HG03095 (cell line): ENCODE measurements at regions not wholly inside any gene's neighbourhood (a gene's known extent, or its start where the extent isn't known, plus 50 kb on each side); places are given as distances from the start of the nearest gene placed in this dataset.
"Not testable (repeated sequence)": the region's sequence is repeated elsewhere in the genome, so short reads cannot be mapped to it uniquely, and the experiment has no call there.

Source experiments
- ATAC-seq: cut with Tn5 transposase; IDR thresholded peaks from one replicate; pipeline ENCODE4 v1.9.1; 2021; ENCODE audit warnings: moderate library complexity; ENCODE audit not compliant: unreplicated experiment

DNA sequence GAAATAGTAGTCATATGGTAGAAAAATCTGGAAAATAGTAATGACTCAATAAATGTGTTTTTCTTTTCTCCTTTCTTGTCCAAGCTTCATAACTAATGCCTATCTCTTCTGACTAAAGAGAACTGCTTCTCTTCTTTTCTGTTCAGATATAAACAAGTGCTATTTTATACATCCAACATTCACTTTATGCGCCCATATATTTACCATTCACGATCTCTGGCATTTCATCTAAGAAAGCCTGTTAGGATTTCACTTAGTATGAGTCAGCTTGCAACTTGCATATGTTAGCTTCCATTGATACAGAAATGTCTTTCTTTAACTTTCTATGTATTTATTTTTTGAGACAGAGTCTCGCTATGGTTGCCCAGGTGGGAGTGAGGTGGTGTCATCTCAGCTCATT, 224.9 kb downstream of the VAPA start:
- ATAC-seq = no peak

DNA sequence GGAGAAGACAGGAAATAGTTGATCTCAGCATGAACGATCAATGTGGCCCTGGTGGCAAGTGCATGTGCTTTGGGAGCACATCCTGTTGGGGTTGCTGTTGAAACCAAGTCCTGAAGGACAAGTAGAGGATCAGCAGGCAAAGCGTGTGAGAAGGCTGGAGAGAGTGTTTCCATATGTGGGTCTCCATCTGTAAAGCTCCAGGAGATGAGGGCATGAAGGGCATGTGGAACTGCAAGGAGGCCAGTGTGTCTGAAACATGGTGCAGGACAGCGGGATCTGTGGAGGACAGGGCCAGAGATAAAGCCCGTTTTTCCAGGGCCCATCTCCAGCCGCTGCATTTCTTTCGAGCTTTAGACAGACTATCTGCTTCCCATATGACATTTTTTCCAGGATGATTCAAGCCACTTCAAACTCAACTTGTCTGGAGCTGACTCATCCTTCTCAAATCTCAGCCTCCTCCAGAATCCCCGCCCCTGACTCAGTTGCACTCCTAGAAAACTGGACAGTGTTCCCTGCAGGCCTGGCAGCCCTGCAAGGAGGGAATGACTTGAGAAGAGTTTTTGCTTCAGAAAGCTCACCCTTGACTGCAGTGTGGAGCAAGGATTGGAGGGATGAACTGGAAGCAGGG, 226.1 kb downstream of the VAPA start:
- no peak for ATAC-seq

DNA sequence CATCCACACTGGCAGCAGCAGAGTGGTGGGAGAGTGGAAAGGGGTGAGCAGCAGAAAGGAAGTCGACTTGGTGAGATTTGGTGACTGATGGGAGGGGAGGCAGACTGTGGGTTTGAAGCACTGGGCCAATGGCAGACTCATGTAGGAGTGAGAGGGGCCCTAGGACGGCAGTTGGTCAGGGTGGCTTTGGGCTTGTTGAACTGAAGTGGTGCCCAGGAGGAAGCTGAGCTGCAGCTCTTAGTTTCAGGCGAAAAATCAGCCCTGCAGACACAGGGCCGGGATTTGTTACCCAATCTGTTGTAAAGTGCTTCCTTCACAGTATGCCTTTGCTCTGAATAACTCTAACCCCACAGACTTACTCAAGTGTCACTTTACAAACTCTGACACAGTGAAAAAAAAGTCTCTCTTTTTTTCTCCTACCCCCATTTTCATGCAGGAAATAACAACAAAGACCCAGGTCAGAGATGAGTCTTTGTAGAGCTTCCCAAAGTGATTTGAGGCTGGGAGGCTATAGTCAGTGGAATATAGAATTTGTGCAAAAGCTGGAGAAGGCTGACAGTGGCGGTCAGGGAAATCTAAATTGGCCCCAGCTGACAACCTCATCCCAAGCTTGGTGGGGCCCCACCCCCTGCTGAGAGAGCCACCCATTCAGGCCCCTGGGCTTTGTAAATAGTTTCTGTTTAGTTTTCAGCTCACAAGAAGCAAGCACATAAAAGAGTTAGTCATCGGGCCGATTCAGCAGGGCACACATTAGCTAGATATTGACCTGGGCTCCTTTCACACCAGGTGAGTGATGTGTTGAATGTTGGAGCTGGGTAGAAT, 226.9 kb downstream of the VAPA start:
- ATAC-seq = no peak

DNA sequence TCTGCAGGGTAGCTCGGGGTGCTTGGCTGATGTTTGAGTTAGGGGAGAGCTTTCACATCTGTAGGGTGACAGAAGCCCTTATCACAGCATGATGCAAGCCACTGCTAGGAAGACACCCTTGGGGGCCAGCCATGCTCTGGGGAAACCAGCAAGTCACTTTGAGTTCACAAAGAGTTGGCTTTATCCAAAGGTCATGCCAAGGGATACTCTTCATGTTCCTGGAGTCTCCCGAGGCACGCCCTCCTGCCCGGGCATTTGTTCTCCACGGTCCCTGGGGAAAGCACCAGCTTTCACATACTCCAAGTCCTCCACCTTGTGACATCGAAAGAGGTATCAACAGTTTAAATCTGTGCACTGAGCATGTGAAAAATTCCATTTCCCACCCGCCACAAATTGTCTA, 227.7 kb downstream of the VAPA start:
- no peak for ATAC-seq

DNA sequence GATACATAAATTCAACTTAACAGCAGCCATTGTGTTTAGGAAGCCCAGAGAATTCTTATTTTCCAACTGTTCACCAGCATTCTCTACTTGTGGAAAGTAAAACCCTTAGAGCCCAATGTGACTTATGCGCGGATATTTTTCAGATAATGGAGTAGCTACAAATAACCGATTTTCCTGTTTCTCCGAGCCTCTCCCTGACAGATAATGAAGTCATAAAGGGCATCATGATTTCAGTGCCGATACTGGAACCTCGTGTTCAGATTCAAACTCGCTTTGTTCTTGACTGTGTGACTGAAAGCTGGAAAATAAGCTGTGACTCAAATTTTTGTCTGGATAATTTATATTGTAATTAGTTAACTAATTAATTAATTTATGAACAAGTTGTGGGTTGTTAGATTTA, 228.2 kb downstream of the VAPA start:
- ATAC-seq = no peak

DNA sequence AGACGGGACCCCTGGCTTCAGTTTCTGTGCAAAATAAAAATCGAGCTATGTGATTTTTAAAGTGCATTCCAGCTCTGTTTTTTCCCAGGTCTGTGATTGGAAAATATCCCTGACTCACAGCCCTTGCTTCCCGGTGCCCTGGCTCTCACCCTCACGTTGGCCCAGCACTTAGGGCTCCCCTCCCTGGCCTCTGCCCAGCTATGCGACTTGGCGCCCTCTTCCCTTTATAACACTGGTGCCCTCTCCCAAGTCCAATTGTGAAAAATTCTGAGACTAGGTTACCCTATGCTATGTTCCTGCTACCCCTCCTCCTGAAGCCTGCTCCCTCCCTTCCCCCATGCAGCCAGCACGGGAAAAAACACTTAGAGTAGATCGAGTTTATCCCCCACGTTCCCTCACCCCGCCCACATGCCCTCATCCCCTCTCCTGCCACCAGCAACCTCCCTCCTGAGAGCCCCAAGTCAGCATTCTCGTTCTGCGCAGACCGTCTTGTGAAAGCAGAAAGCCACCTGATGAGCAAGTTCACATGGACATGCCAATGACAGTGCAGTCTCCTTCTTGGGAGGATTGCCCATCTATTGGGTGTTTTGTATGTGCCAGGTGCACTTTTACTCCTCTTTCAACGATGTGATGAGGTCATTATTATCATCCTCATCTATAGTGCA, 228.8 kb downstream of the VAPA start:
- no peak for ATAC-seq

DNA sequence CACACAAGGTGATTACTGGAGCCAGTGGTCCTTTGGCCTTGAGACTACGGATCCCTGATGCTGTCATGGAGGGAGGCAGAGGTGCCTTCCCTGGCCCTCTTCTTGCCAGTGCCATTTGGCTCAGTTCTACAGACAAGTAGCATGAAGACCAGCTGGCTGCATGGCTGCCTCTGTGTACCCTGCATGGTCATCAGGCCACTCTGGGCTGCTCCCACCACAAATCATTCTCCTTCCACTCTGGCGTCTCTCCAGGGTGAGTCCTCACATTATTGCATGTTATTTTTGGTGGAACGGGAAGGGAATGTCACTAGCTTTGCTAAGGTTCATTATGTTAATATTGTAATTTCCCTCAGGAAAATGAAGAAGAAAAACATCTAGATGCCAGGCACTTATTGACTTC, 229.8 kb downstream of the VAPA start:
- ATAC-seq = no peak

DNA sequence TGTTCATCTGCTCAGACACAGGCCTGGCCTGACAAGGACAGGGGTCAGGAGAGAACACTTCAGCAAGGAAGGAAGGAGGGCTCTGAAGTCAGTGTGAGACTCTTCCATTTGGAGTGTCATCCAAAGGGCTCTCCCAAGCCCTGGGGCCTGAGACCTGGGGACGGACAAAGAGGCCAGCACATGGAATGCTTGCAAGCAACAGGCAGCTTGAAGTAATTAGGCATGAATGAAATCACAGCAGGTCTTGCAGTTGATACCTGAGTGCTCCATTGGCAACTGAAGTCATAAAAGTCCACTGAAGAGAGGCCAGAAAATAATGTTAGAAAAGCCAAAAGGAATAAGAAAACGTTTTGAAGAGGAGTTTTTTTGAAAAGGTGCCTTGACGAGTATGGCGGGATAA, 231.7 kb downstream of the VAPA start:
- no peak for ATAC-seq

DNA sequence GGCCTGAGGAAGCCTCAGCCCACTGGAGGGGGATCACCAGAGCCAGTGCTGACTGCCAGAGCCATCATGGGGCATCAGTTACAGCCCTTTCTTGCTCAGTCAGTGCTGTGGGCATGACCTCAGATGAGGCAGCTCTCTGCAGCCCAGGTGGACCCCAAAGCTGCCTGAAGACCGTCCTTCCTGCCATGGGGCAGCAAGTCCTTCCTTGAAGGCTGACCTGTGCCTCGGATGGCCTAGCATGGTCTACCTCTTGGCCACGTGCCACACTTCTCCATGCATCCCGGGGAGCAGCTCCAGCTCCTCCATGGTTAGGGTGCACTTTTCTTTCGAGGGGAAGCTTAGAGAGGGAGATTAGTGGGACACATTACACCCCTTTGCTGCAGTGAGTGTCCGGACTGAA, 233.4 kb downstream of the VAPA start:
- no peak for ATAC-seq

DNA sequence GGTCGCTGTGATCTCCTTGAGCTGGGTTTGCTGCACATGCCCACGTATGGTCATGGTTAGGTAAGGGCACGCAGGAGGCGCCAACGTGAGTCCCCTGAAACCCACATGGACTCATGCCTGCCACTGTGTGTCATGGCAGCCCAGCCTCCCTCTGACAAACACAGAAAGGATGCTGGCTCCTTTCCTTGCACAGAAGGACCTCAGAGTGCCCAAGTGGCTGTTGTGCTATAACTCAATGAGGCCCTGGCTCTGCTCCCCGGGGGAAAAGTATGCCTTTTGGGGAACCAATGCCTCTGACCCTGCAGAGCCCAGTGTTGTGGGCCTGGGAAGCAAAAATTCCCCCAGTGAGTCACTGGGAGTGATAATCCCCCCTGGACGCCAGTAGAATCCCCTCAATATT, 233.9 kb downstream of the VAPA start:
- ATAC-seq = no peak

DNA sequence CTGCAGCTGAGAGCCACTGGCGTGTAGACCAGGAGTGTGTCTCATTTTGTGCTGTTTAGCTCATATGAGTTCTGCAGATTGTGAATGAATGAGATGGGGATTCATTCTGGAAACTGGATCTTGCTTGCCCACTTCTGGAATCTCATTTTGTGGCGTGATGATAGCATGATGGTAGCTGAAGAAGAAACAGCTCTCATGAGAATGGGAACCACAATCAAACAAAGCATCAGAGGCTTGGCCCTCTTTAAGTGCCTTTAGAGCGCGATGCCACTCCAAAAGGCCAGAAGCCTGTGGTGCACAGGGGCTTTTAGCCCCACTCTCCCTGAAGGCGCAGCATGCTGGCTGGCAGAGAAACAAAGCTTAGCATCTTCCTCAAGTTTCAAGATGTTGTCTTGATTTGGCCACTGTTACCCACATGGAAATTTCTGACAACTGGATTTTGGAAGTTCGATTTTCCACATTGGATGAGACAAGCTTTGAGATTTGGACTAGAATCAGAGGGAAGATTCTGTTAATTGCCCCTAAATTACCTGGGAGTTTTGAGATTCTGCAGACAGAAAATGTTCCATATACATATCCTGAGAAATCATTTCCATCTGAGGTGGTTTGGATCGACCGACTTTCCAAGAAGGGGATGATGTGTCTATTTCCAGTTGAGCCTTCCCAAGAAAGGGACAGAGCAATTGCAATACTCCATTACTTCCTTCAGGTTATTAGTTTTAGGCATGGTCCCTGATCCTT, 234.5 kb downstream of the VAPA start:
- ATAC-seq = no peak

DNA sequence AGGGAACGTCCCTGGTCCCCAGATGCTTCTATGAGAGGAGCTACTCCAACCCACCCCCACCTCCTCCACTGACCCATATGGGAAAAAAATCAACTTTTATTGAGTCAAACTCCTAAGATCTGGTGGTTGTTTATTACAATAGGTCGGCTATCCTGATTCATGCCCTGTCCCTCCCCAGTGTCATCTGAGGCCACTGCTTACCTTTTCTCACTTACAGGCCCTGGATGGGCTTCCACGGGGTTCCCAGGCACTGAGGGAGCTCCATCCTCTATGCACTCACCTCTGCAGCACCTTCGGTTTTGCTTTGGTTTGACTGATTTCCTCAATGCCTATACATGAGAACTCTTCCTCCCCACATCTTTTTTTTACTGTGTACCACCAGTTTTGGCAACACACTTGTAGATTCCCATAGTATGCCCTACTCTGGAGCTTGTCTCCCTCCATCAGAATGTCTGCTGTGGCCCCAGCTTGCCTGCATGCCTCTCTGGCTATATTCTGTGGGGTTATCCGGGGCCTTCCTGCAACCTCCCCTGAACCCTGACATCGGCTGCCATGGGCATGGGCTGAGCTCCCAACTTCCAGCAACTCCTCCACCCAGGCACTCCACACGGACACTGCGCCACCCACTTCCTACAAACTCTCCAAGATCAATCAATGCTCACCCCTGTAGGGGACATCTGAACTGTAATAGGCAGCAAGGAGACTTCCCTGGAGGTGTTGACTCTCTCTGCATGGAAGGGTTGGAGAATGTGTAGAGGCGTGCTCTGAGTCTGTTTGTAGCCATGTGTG, 236.1 kb downstream of the VAPA start:
- no peak for ATAC-seq

DNA sequence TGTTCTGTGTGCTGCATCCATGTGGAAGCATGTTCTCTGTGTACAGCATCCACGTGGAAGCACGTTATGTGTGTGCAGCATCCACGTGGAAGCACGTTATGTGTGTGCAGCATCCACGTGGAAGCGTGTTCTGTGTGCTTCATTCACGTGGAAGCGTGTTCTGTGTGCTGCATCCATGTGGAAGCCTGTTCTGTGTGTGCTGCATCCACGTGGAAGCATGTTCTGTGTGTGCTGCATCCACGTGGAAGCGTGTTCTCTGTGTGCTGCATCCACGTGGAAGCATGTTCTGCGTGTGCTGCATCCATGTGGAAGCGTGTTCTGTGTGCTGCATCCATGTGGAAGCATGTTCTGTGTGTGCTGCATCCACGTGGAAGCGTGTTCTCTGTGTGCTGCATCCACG, 236.8 kb downstream of the VAPA start:
- not testable (repeated sequence) for ATAC-seq

DNA sequence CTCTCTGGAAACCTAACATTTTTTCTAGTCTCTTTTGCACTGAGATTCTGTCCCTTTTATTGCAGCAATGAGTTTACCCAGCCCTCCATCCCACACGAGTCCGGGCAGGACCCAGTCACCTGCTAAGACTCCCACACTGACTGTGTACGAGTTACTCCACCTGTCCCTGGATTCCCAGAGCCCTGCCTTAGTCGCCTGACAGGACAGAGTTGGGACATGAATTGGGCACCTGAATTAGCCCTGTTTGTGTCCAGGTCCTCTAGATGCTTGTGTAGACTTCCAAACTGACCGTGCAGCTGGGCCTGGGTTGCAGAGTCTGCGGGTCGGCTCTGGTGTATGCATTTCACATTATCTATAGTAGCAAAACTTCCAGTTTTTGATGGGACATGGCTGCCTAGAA, 238.7 kb downstream of the VAPA start:
- no peak for ATAC-seq

DNA sequence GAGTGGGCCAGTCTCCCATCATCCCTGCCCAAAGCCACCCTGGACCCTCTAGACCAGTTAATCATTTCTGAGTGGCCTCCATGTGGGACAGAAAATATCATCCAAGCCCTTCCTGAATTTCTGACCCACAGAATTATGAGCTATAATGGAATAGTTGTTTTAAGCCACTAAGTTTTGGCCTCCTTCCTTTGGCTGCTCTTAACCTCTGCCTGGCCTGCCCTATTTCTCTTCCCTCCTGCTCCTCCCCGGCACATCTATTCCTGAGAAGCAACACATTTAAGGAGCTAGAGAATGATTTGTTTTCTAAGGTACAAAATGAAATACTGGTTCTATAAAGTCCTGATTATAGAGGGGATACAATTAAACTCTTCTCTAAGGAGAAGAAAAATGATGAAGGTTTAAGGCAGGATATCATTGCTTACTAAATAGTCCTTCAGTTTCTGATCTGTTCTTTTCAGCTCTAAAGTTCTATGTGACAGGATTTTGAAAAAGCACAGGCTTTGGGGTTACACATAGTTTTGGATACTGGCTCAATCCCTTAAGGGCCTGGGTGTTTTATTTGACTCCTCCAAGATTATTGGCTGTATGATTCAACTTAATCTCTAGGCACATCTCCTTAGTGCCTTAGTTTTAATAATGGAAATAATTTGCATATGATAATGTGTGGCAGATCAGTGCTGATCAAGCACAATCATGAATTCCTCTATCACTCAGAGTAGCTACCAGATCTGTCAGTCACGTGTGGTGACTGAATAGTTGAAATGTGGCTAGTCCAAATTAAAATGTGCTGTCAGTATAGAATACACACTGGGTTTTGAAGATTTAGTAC, 240.3 kb downstream of the VAPA start:
- ATAC-seq = no peak

DNA sequence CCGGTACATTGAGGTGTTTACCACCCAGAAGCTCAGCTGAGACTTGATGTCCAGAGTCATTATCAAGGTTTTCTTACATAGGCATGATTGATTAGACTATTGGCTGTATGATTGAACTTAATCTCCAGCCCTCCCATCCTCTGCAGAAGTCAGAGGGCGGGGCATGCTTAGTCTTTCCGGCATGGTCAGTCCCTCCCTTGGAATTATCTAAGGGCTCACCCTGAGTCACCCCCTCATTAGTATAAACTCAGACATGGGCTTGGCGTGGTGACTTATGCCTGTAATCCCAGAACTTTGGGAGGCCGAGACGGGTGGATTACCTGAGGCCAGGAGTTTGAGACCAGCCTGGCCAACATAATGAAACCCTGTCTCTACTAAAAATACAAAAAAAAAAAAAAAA, 243.9 kb downstream of the VAPA start:
- ATAC-seq = no peak

DNA sequence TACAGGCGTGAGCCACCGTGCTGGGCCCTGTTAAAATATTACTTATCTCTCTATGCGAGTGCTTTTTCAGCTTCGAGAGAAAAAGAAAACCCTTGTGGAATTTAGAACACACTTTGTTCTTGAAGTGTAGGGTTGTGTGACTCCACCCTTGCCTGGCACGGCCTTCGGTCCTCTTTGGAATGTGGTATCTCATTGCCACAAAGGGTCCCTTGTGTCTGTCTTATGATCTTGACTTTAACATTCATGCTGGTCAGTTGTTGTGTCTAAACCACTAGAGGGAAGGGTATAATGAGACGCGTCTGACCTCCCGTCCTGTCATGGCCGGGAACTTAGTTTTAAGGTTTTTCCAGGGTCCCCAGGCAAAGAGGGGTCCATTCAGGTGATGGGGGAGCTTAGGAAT, 246.4 kb downstream of the VAPA start:
- no peak for ATAC-seq

DNA sequence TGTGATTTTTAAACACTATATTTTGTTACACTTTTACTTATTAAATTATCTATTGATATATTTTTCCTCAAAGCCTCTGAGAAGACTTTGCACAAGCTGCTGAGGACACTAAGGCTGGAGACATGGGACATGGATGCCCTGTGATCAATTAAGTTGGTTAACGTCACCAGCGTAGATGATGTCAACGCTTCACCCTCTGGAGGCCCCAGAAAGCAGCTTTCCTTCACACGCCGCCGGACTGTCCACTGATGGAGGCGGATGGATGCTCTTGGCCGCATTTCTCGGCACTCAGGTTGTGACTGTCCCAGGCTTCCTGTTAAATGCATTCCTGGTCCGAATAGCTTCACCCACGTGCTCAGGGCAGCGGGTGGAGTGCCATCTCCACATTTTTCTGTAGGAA, 247.5 kb downstream of the VAPA start:
- ATAC-seq = no peak

DNA sequence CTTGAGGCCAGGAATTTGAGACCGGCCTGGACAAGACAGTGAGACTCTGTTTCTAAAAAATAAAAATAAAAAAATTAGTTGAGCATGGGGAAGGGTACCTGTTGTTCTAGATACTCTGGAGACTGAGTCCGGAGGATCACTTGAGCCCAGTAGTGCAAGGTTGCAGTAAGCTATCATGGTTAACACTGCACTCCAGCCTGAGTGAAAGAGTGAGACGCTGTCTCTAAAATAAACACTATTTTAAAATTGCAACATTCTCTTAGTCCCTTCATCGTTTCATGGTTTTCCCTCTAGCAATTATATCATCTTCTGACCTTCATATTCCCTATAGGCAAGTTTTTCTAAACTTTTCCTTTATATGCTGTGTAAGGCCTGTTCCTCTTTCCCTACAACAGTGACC, 248.5 kb downstream of the VAPA start:
- no peak for ATAC-seq
